Epithelial cell of esophagus (primary cell): ENCODE measurements at regions not wholly inside any gene's neighbourhood (a gene's known extent, or its start where the extent isn't known, plus 50 kb on each side); places are given as distances from the start of the nearest gene placed in this dataset.
A peak's percentile ranks its signal among the peaks of the same experiment; 100 is the strongest.
"Not testable (repeated sequence)": the region's sequence is repeated elsewhere in the genome, so short reads cannot be mapped to it uniquely, and the experiment has no call there.

Experiments used
- DNase-seq: peaks from one replicate; pipeline ENCODE4 v3.0.0; 2010; ENCODE audit warnings: low read depth
- H3K4me3 ChIP-seq: 2 replicates; pipeline ENCODE4 v1.5.1; 2011; ENCODE audit warnings: mild to moderate bottlenecking, low read length, control low read depth
- CTCF ChIP-seq: IDR thresholded peaks from 2 replicates; pipeline ENCODE4 v1.5.1; 2011; ENCODE audit warnings: low read depth, mild to moderate bottlenecking, low read length, control low read depth, inconsistent platforms; ENCODE audit not compliant: insufficient read depth; ENCODE audit errors: missing control alignments

DNA sequence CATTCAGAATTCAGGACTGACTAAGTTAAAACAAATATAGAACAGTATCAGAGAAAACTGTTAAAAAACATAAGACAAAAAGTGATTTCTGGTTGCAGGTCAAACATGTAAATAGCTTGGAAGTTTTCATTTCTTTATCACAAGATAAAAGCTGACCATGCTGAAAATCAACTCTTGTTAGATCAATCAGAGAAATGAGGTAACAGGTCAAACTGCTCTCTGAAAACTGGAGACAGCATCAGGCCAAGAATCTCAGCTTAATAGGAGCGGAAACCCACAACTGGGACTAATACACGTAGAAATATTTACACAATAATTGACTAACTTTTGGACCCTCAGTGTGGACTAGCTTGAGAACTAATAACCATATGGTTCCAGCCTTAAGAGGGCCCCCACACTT is 1012.8 kb upstream of the EDIL3 start:
- H3K4me3 ChIP-seq, result no peak overlapping the region
- no peak for DNase-seq
- no peak for TF ChIP-seq CTCF

- peak; percentile 13 for DNase-seq
- H3K4me3 ChIP-seq, result no peak overlapping the region
- no peak for TF ChIP-seq CTCF
Observed at GRCh38 chr5:85428426-85428934, 1043.8 kb upstream of the EDIL3 start.

DNA sequence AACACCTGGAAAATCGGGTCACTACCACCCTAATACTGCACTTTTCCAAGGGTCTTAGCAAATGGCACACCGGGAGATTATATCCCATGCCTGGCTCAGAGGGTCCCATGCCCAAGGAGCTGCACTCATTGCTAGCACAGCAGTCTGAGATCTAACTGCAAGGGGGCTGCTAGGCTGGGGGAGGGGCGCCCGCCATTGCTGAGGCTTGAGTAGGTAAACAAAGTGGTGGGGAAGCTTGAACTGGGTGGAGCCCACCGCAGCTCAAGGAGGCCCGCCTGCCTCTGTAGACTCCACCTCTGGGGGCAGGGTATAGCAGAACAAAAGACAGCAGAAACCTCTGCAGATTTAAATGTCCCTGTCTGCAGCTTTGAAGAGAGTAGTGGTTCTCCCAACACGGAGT is 1047.0 kb upstream of the EDIL3 start:
- H3K4me3 ChIP-seq, DNase-seq: not testable (repeated sequence)

DNA sequence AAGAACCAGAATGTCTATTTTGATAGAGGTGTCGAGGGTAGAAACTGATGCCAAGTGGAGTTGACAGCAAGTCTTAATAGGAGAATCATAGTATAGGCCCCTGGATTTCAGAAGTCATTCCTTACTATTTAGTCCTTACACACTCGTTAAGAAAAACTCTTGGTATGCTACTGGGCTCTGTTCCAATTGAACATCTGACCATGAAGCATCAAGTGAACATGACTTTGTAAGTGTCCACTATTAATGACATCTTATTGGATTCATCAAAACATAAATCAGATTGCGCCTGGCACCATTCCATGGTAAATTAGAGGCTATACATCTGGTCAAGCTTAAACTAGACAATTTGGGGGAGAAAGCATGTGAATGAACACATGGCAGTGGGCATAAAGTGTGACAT is 1056.5 kb upstream of the EDIL3 start:
- TF ChIP-seq CTCF, result no peak
- H3K4me3 ChIP-seq, result no peak overlapping the region
- no peak for DNase-seq

DNA sequence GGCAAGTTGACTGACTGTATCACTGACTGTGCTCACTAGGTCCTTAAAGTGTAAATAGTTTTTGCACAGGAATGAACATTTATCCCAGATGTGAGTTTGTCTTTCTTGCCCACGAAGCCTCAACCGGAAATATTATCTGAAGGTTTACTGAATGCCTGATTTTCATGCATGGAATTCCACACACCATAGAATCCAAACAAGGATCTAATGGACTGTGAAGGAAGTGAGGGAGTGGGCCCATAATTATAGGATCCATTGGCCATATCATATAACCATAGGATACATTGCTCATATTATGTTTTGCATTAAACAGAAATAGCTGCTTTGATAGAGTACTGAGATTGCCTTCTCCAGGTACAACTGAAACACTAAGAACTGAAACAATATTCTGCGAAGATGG is 1057.2 kb upstream of the EDIL3 start:
- no peak for TF ChIP-seq CTCF
- H3K4me3 ChIP-seq, result no peak overlapping the region
- DNase-seq, result no peak

DNA sequence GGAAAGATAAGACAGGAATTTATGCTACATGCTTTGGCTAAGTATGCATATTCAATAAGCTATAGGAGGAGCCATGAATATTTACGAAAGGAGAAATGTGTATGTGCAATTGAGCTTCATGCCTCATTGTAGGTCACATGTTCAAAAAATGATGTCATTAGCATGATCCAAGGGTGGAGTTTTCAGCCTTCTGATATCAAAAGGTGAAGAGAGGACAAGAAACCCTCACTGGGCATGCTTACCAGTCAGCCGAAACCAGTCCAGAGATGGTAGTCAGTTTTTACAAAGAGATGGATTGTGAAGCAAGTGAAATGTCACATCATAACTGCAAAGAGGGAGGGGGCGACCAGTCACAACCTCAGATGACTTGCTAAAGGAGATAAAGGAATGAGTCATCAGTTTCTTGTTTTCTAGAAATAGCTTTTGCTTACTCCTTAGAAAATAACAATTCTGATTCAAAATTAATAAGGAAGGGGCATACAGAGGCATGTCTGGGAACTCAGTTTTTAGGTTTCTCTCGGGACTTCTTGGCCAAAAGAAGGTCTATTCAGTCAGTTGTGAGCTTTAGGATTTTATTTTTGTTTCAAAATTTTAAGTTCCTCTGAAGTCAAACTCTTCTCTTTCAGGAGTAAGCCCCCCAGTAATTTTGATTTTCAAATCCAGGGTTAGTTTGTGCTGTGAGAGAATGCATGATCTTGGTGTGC is 1067.8 kb upstream of the EDIL3 start:
- DNase-seq, result peak; percentile 18
- TF ChIP-seq CTCF, result no peak

GRCh38 chr5:85453026-85453349 is 1068.3 kb upstream of the EDIL3 start:
- no peak overlapping the region for H3K4me3 ChIP-seq
- no peak for TF ChIP-seq CTCF
- DNase-seq, result peak; percentile 20

More for the DNA sequence above, 1067.8 kb upstream of the EDIL3 start:
- no peak overlapping the region for H3K4me3 ChIP-seq

- no peak for DNase-seq
- no peak for TF ChIP-seq CTCF
- no peak overlapping the region for H3K4me3 ChIP-seq
Observed at GRCh38 chr5:85458319-85458718, 1073.6 kb upstream of the EDIL3 start.
